ENCODE measurements at regions not wholly inside any gene's neighbourhood (a gene's known extent, or its start where the extent isn't known, plus 50 kb on each side); places are given as distances from the start of the nearest gene placed in this dataset.

DNA sequence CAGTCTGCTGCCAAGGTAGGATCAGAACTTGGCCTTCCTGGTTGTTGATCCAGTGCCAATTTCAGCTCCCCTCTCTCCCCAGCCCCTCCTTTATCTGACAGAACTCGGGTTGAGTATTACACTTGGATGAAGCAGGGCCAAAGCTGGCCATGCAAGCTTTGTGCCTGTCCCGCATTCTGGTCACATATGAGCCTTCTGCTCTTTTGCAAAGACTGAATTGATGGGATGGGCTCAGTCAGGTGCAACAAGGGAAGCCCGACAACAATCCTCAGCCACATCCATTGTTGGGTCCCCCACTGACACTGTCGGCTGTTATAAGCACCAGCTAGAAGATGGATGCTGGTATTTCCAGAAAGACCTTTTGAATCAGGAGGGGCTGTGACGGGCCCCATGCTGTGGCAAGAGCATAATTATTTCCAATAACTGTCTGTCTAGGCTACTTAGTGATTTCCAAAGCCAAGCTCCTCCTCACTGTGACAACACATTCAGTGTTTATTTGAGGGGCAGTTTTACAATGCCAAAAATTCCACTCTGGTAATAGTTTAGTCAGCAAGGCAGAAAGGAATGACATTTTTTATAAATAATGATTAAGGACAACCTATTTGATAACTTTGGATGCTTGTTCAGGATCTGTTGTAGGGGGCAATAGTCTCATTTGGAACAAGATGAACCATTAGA is 146.8 kb upstream of the FRMD4B start:
- DNase-seq (ENCODE audit: low spot score): no peak

DNA sequence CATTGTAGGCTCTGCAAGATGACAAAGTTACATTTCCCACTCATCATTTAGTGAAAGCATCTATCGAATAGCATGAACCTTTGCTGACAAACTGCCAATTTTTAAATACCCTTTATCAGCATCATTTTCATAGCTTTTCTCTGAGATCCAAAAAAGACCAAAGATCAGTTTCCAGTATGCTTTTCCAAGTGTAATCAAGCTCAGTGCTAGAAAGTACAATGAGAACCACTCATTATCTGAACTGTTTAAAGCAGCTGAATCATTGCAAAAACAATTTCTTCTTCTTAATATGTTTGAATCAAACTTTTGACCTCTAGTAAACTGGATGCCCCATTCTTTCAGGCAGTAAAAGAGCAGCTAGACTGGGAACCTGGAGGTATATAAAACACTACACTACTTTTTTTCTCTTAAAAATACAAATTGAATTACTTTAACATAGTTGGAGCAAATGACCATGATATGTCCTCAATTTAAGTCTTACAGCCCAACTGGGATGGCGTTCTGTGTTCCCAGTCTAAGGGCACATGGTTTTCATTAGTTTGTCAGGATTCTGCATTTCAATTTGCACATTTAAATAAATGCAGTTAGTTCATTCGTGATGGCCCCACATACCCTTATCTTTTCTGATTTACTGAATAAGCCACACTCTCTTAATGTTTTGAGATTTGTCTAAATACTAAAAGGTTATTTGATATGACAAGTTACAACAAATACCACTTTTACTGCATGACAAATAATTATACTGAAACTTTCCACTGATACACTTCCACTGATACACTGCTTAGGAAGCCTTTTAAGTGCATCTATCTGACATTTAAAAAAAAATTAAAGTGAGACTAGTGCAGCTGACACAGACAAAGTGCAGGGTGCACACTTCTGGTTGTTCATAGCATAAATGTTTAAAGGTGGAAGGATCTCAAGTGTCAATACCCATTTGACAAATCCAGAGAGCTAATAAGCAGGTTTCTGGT is 146.0 kb upstream of the FRMD4B start:
- DNase-seq (ENCODE audit: low spot score): no peak

DNA sequence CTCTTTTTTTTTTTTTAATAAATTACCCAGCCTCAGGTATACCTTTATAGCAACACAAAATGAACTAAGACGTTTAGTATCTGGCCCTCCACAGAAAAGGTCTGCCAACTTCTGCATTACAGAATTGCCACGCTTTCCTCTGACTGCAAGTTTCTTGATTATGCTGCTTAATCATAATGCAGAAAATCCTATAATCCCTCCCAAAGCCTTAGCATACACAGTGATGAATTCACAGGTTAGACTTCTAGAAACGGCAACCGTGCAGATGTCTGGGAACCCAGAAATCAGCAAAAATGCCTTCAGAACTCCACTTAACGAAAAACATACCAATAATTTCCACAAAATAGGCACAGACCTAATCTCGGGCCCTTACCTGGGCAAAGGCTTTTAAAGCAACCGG is 144.7 kb upstream of the FRMD4B start:
- no peak for DNase-seq (ENCODE audit: low spot score)

DNA sequence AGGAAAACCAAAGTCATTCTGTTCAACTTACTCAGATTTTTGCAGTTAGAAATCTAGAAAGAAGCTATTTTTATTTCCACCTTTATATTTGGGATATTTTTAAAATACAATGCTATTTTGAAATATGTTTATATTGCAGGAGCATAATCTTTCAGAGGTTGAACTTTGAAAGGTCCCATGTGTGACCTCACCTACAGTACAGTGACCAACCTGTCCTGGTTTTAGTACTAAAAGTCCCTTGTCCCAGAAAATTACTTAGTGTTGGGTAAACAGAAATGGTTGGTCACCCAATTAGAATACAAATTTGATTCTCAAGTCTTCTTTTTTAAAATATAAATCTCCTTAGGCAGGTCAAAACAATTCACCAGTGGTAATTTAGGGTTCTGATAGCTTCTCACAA is 141.6 kb upstream of the FRMD4B start:
- no peak for DNase-seq (ENCODE audit: low spot score)

DNA sequence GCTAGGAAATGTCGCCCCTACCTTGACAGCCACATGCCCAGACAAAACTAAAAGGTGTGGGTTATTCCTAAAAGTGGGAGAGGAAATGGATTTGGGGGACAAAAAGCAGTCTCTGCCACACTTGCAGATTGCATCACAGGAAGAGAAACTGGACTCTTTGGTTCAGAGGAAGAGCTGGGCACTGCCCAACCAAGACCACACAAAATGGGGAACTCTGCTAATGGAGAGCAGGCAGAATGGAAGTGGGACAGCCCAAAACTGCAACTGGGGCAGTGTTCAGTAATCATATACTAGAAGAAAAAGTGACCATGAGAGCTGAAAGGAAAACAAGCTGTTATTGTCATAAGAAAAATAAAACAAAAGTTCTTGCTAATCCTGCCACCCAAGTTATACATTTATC is 138.9 kb upstream of the FRMD4B start:
- DNase-seq (ENCODE audit: low spot score): no peak

DNA sequence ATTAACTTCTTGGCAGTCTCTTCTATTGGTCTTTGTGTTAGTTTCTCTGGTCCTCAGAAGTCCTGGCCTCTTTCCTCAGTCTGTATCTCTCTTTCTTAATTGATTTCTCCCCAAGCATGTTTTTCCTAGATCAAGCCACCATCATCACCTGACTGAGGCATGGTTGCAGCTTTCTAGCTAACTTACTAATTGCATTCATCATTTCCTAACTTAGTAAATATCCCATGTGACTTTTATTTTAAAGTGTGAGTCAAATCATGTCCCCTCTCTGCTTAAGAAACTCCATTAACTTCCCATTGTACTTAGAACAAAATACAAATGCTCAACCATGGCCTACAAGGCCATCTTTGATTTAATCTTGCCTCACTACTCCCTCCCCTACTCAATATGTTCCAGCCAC is 135.4 kb upstream of the FRMD4B start:
- no peak for DNase-seq (ENCODE audit: low spot score)

DNA sequence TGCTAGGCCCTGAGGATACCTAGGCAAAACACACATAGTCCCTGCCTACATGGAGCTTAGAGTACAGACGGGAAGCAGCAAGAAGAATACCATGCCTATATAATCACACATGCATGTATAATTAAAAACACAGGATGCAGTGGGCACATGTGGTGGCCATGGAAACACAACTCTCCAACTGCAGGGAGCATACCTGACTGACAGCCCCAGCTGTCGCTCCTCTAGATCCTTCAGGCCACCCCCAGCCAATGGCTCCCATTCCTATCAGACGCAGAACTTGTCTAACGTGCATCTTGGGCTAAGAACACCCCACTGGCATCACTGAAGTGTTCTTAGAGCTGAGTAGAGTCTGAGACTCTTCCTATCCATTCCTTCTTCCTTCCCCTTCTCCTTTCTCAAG is 125.5 kb upstream of the FRMD4B start:
- DNase-seq (ENCODE audit: low spot score): no peak

DNA sequence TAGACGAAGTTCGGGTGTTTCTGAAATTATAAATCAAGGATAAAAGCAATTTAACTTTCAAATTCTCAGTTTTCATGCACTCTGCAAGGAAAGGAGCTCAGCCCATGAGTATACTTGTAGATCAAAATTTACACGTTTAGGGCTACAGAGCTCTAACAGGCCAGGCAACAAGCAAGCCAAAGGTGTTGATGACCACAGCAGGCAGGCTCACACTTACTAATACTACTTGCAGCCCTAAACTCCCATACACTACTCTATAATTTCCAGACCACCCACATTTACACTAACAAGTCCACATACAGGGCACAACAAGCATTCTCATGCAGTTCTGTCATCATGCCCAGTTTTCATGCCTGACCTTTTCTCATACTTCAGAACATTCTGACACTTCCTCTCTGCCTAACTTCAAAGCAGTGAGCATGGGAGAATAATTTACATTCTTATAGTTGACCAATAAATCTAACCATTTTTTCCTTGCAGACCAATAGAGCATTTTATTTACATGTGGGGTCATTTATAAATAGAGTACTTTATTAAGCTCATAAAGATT is 124.7 kb upstream of the FRMD4B start:
- no peak for DNase-seq (ENCODE audit: low spot score)

DNA sequence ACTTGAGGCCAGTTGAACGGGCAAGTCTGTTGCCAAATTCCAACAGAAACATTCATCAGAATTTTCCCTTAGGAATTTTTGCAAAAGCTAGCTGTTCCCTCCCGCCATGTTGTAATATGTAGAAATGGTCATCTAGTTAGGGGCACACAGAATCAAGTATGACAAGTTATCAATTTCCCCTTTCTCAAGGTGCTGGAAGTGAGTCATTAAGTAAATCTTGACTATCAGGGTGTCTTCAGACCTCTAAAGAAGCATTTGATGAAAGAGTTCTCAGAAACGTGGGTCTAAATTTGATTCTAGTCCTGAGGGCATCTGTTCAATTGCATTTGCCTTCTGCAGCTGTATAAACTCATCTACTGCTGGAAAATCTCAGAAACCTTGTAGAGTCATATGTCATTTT is 123.4 kb upstream of the FRMD4B start:
- DNase-seq (ENCODE audit: low spot score): no peak

DNA sequence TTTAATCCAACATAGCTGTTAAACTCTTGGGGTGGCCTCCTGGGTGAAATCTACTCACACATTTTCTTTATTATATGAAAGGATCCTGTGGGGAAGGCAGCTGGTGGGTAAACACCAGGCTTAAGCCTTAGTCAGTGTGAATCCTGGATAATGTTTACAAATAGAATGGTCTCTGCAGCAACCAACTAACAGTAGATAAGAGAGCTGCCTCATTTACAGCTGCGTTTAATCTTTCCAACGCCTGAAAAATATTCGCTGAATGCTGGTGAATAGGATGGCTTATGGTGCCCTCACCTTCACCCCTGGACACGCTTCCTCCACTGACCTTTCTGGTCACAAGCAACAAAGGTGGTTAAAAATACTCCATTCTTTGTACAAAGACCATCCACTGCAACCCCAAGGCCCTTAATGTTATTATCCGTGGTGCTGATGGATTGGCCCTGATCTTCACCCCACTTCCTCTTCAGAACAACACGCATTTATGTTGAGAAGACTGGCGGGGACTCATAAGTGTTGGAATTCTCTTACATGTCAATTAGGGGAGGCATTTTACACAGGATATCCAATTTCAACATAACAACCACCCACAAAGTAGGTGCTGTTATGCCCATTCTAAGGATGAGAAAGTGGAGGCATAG is 120.0 kb upstream of the FRMD4B start:
- no peak for DNase-seq (ENCODE audit: low spot score)

DNA sequence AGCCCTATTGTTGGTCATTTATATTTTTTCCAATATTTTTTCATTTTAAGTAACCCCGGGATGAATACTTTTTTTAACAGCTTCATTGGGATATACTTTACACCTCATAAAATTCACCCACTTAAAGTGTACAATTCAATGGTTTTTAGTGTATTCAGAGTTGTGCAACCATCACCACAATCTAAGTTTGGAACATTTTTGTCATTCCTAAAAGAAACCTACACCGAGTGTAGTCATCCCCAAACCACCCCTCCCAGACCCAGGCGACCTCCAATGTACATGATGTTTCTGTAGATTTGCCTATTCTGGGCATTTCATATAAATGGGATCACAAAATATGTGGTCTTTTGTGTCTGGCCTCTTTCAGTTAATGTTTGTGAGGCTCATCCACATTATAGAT is 118.3 kb upstream of the FRMD4B start:
- DNase-seq (ENCODE audit: low spot score): no peak

DNA sequence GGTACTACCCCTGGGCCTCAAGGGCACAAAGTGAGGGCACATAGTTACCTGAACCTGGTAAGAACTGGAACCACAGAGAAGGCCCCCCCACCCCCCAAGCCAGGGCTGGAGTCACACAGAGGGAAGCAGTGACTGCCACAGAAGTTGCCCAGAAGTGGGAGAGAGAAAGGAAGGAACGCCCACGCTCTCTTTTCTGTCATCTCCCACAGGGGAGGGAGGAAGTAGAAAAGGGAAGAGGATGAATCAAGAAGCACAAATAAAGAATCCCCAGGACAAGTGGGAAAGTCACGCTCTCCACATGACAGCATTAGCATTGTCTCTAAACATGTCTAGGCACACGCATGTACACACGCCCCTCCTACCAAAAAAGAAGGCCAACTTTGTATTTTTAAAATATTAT is 114.7 kb upstream of the FRMD4B start:
- no peak for DNase-seq (ENCODE audit: low spot score)

DNA sequence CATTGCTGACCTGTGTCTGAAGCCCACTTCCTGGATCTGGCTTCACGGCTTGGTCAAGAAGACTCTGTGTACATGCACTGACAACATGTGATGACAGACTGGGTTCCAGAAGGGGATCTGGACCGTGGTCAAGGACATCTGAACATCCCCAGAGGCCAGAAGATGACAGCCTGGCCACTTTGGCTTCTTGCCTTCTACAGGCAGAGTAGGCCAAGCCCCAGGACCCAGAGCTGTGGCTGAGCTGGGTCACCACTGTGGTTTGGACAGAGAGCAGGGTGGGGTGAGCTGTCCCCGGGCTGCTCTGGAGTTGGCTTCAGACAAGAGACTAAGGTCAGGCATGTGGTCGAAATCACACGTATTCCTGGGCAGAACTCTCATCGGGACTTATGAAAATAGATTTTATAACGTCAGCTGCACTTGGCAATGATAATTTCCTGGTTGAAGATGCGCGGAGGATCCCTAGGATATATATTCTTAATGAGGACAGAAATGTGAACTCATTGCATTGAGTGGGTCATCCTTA is 114.1 kb upstream of the FRMD4B start:
- DNase-seq (ENCODE audit: low spot score): no peak

DNA sequence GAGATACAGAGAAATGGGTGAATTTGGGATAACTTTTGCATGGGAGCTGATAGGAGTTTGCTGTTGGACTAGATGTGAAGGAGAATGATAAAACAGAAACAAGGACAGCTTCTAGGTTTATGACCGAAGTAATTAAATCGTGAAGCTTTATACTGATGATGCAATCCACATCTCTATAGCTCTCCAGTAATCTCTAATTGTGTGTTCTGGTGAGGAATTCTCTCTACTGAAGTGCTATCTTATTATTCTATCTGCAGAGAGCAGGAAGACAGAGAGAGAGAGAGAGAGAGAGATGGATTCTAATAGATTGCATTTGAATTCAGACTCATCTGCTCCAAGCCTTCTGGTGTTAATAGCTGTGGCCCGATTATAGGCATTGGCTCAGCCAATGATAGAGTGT is 113.5 kb upstream of the FRMD4B start:
- DNase-seq (ENCODE audit: low spot score): no peak

DNA sequence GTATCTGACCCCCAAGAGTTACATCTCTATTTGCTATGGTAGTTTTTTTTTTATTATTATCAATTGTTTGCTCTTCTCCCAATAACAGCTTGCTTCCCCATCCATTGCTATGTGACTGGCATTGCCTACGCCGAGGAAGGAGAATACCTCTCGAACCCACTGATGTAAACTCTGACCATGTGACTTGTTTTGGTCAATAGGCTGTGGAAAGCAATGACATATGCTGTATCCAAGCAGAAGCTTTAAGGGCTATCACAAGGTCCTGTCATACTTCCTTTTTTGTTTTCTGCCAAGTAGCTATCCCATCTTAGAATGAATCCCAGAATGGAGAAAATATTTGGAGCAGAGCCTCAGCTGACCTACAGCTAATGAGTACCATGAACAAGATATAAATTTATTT is 111.0 kb upstream of the FRMD4B start:
- DNase-seq (ENCODE audit: low spot score): no peak

DNA sequence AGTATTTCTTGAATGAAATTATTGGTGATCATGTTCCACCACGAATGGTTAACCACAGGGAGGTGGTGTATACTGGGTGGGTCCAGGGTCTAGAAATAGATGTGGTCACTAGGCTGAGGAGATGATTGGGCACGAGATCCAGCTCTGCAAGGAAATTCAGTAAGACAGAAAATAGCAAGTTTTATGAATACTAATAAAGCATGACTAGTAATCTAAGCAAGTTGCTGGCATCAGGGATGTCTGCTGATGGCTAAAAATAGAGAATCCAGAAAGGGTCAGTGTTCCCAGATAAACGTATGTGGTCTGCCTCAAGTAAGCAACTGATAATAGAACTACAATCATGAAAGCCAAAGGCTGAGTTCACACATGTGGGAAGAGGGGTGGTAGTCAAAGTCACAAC is 108.3 kb upstream of the FRMD4B start:
- no peak for DNase-seq (ENCODE audit: low spot score)

DNA sequence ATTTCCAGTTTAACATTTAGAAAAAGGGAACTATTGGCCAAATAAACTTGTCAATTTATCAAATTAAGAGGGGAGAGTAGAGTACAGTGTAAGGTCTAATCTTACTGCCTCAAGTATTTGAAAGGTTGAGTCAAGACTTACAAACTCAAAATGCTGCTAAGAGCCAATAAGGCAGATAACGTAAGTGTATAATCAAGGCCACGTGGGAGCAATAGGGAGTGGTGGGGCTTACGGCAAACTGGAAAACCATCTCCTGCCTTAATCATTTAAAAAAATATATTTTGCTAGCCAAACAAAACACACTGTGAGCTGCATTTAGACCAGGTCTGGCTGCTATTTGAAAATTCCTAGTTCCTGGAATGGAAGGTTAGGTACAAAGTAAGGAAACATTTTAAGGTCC is 107.3 kb upstream of the FRMD4B start:
- no peak for DNase-seq (ENCODE audit: low spot score)

DNA sequence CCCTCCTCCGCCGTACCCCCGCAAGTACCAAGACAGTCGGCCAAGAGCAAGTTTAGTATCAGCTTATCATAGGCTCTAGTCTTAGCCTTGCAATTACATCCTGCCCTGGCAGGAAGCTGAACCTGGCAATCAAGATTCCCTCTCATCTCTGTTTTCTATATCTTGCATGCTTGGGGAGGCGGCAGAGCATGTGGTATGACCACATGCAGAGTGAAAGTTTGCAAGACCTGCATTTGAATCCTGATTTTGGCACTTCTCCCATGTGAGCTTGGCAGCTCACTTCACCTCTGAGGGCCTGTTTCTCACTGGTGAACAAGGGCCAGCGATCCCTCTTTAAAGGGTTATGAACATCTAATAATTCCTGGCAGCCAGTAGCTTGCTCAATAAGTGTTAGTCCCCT is 106.1 kb upstream of the FRMD4B start:
- no peak for DNase-seq (ENCODE audit: low spot score)

DNA sequence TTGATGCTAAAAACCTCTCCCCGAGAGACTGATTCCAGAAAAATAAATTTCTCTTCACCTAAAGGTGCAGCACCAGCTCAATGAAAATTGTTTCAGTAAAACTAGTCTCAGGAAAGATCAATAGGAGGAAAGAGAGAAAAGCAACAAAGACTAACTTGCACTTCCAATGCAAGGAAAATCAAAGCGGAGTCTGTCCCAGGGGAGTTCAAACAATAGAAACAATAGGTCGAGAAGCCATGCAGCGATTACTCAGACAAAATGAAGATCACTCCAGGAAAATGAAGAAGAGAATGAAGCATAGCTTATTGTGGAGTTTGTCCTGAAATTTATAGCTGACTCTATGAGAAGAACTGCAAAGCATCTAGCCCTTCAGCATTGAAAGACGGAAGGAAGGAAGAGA is 105.1 kb upstream of the FRMD4B start:
- DNase-seq (ENCODE audit: low spot score): no peak

DNA sequence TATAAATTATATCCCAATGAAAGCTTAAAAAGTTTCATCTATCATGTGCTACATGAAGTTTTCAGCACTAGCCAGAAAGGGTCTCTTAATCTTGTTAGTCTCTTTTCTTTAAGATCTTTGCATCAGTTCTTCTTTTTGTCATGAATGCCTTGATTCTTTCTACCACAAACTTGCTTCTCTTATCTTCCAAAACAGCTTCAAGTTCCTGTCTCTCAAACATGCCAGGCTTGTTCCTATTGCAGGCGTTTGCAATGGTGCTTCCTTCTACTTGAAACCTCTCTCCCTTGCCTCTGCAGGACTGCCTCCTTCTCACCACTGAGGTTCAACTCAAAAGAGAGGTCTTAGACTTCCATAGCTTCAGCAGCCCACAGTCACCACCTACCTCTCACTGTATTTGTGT is 104.3 kb upstream of the FRMD4B start:
- no peak for DNase-seq (ENCODE audit: low spot score)

DNA sequence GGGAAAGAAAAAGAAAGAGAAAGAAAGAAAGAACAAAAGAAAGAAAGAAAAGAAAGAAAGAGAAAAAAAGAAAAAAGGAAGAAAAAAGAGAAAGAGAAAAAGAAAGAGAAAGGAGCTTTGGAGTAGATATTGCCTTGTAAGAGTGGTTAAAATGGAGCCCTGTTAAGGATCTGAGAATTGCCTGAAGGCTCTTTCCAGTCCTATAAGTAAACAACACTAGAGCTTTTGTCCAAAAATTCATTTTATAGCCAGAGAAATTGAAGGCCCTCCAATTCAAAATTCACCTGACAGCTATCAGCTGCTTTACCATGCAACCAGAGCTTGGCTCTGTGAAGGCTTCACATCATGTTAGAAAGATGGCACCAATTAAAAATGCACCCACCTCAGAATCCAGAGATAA is 102.1 kb upstream of the FRMD4B start:
- no peak for DNase-seq (ENCODE audit: low spot score)

DNA sequence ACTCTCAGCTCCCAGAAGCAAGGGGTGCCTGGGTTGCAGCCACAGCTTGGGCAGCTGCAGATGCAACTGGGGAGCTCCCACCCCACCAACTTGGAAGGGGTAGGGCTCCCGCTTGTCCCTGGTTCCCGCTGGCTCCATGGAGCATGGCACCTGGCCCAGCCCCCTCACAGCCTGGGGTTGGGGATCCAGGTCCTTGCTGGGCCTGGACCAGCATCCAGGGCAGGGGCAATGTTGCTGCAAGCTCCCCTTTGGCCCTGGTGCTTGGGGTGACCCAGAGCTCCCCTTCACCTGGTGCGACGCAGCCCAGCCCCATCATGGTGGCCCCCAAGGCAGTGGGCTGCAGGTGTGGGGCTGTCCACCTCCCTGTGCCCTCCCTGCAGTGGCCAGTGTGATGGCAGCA is 99.6 kb upstream of the FRMD4B start:
- DNase-seq (ENCODE audit: low spot score): no peak
